Mesenchymal stem cell (in vitro differentiated cells and primary cell): ENCODE measurements at regions not wholly inside any gene's neighbourhood (a gene's known extent, or its start where the extent isn't known, plus 50 kb on each side); places are given as distances from the start of the nearest gene placed in this dataset.

Source experiments
- DNase-seq: peaks from one replicate; pipeline ENCODE4 v3.0.0-alpha.2; 2013
- H2AFZ ChIP-seq: one replicate; pipeline ENCODE4 v1.6.1; 2013; ENCODE audit warnings: low read depth, mild to moderate bottlenecking, control low read depth, inconsistent platforms, low read length, moderate library complexity
- H2AK5ac ChIP-seq: 2 replicates; pipeline ENCODE4 v1.6.1; 2013; ENCODE audit warnings: low read length, moderate library complexity, mild to moderate bottlenecking, inconsistent platforms; ENCODE audit not compliant: severe bottlenecking
- H2BK120ac ChIP-seq: one replicate; pipeline ENCODE4 v1.6.1; 2013; ENCODE audit warnings: low read depth, mild to moderate bottlenecking, inconsistent platforms, low read length, moderate library complexity
- H2BK12ac ChIP-seq, 2 experiments: one replicate each; pipeline ENCODE4 v1.6.1; 2013; ENCODE audit warnings: inconsistent platforms in 2 of 2, low read length in 2 of 2, mild to moderate bottlenecking in 2 of 2, moderate library complexity in 2 of 2, control low read depth in 1 of 2
- H2BK15ac ChIP-seq: one replicate; pipeline ENCODE4 v1.6.1; 2013; ENCODE audit warnings: mild to moderate bottlenecking, low read depth, inconsistent platforms; ENCODE audit not compliant: poor library complexity, severe bottlenecking
- H2BK5ac ChIP-seq: 2 replicates; pipeline ENCODE4 v1.6.1; 2013; ENCODE audit warnings: low read depth, mild to moderate bottlenecking, low read length, control low read depth, inconsistent platforms; ENCODE audit not compliant: poor library complexity, severe bottlenecking
- H3K14ac ChIP-seq, 2 experiments: one replicate each; pipeline ENCODE4 v1.6.1; 2013; ENCODE audit warnings: inconsistent platforms in 2 of 2, low read length in 2 of 2, control low read depth in 1 of 2, mild to moderate bottlenecking in 1 of 2, moderate library complexity in 1 of 2
- H3K18ac ChIP-seq, 2 experiments: one replicate each; pipeline ENCODE4 v1.6.1; 2013; ENCODE audit warnings: inconsistent platforms in 2 of 2, low read length in 2 of 2, control low read depth in 1 of 2, low read depth in 1 of 2, mild to moderate bottlenecking in 1 of 2
- H3K23ac ChIP-seq, 2 experiments: one replicate each; pipeline ENCODE4 v1.6.1; 2013; ENCODE audit warnings: inconsistent platforms in 2 of 2, low read length in 2 of 2, mild to moderate bottlenecking in 2 of 2, moderate library complexity in 2 of 2, control low read depth in 1 of 2
- H3K27ac ChIP-seq: 2 replicates; pipeline ENCODE4 v1.5.1; 2013; ENCODE audit warnings: mild to moderate bottlenecking, moderate library complexity, low read length, control low read depth, inconsistent platforms; ENCODE audit not compliant: poor library complexity, severe bottlenecking
- H3K27me3 ChIP-seq, 2 experiments: 2 replicates each; pipeline versions ENCODE4 v1.6.1 to v1.7.0; 2013; ENCODE audit warnings: low read length in 2 of 2, mild to moderate bottlenecking in 2 of 2, moderate library complexity in 2 of 2, control low read depth in 1 of 2, inconsistent platforms in 1 of 2; ENCODE audit not compliant: control insufficient read depth in 1 of 2, insufficient read depth in 1 of 2
- H3K36me3 ChIP-seq, 2 experiments: 2 replicates each; pipeline versions ENCODE4 v1.6.1 to v1.7.0; 2013; ENCODE audit warnings: low read length in 2 of 2, control low read depth in 1 of 2, inconsistent platforms in 1 of 2, low read depth in 1 of 2, mild to moderate bottlenecking in 1 of 2; ENCODE audit not compliant: insufficient read depth in 2 of 2, control insufficient read depth in 1 of 2
- H3K4ac ChIP-seq, 2 experiments: one replicate each; pipeline ENCODE4 v1.6.1; 2013; ENCODE audit warnings: inconsistent platforms in 2 of 2, low read length in 2 of 2, mild to moderate bottlenecking in 2 of 2, moderate library complexity in 2 of 2, control low read depth in 1 of 2, low read depth in 1 of 2
- H3K4me1 ChIP-seq: 2 replicates; pipeline ENCODE4 v1.6.1; 2013; ENCODE audit warnings: low read depth, low read length, control low read depth; ENCODE audit not compliant: control insufficient read depth, insufficient read depth
- H3K4me2 ChIP-seq: 2 replicates; pipeline ENCODE4 v1.6.1; 2013; ENCODE audit warnings: low read length, mild to moderate bottlenecking, inconsistent platforms; ENCODE audit not compliant: poor library complexity, severe bottlenecking
- H3K4me3 ChIP-seq, 2 experiments: 2 replicates each; pipeline versions ENCODE4 v1.5.1 to v1.7.0; 2013; ENCODE audit warnings: low read length in 2 of 2, mild to moderate bottlenecking in 2 of 2, control low read depth in 1 of 2, low read depth in 1 of 2; ENCODE audit not compliant: insufficient read depth in 1 of 2
- H3K79me1 ChIP-seq: replicated peaks from 2 replicates; pipeline ENCODE4 v1.6.1; 2013; ENCODE audit warnings: mild to moderate bottlenecking, control low read depth, low read length, inconsistent platforms; ENCODE audit not compliant: poor library complexity, severe bottlenecking
- H3K9ac ChIP-seq: 2 replicates; pipeline ENCODE4 v1.7.0; 2013; ENCODE audit warnings: mild to moderate bottlenecking, low read length, moderate library complexity
- H3K9me3 ChIP-seq: 2 replicates; pipeline ENCODE4 v1.7.0; 2013; ENCODE audit warnings: mild to moderate bottlenecking, low read length; ENCODE audit not compliant: control insufficient read depth
- H4K8ac ChIP-seq: one replicate; pipeline ENCODE4 v1.6.1; 2013; ENCODE audit warnings: inconsistent platforms, mild to moderate bottlenecking, low read length, moderate library complexity
- H4K91ac ChIP-seq: one replicate; pipeline ENCODE4 v1.6.1; 2013; ENCODE audit warnings: mild to moderate bottlenecking, low read length, inconsistent platforms
- WGBS: methylation state at CpG from one replicate; pipeline ENCODE4 v1.1.7; 2013; ENCODE audit warnings: mixed read lengths; 5-methylcytosine and 5-hydroxymethylcytosine counted together

- no peak overlapping the region for H2BK12ac ChIP-seq
- 27% methylated on average over 1 of the region's 1 CpG for WGBS
Observed at GRCh38 chr5:6321078-6321477, 57.3 kb downstream of the MED10 start.

DNA sequence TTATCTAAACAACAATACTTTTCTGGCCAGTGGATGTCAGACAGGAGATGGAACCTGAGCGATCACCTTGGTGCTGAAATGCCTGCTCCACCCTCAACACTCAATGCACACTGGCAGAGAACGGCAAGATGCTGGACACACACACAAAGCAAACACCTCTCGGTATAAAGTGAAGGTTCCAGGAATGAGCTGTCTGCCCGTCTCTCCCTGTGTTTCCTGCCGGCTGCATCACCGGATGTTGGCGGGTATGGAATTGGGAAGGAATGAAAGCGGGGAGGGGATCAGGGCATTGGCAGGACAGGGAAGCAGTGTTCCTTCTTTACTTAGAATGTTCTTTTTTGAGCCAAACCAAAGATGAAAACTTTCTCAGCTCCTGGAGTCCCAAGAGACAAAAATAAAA, 59.2 kb downstream of the MED10 start:
- H3K9ac ChIP-seq: no peak overlapping the region
- no peaks in the 10 kb centered on the region for H3K79me1 ChIP-seq
- no peak overlapping the region for H2BK120ac ChIP-seq
- no peaks in the 10 kb centered on the region for H3K36me3 ChIP-seq
- no peak overlapping the region for H3K4me3 ChIP-seq
- no peak overlapping the region for H4K8ac ChIP-seq
- DNase-seq: no peak
- H2BK5ac ChIP-seq: no peak overlapping the region
- H2BK12ac ChIP-seq: no peak overlapping the region
- H2AFZ ChIP-seq: no peak overlapping the region
- peaks cover 0 to 3% of the 10 kb centered on the region in 2 experiments for H3K27me3 ChIP-seq
- no peak overlapping the region for H4K91ac ChIP-seq
- no peak overlapping the region for H3K27ac ChIP-seq
- H3K14ac ChIP-seq: no peak overlapping the region
- no peaks in the 10 kb centered on the region for H3K4me1 ChIP-seq
- H2AK5ac ChIP-seq: no peak overlapping the region
- 92% methylated on average over 6 of the region's 8 CpGs for WGBS
- H3K18ac ChIP-seq: no peak overlapping the region
- H3K4me2 ChIP-seq: no peak overlapping the region
- no peaks in the 10 kb centered on the region for H3K9me3 ChIP-seq
- H2BK15ac ChIP-seq: no peak overlapping the region
- H3K23ac ChIP-seq: no peak overlapping the region
- H3K4ac ChIP-seq: no peak overlapping the region

More at GRCh38 chr5:6321078-6321477, 57.3 kb downstream of the MED10 start:
- H4K8ac ChIP-seq: no peak overlapping the region
- H3K23ac ChIP-seq: no peak overlapping the region
- no peak overlapping the region for H3K27ac ChIP-seq
- H3K4me2 ChIP-seq: no peak overlapping the region
- no peak overlapping the region for H3K4me3 ChIP-seq
- DNase-seq: no peak
- no peak overlapping the region for H4K91ac ChIP-seq
- H2AK5ac ChIP-seq: no peak overlapping the region
- no peak overlapping the region for H3K14ac ChIP-seq
- H2BK5ac ChIP-seq: no peak overlapping the region
- no peak overlapping the region for H2BK15ac ChIP-seq
- H3K36me3 ChIP-seq: no peaks in the 10 kb centered on the region
- no peak overlapping the region for H2AFZ ChIP-seq
- H2BK120ac ChIP-seq: no peak overlapping the region
- no peaks in the 10 kb centered on the region for H3K4me1 ChIP-seq
- H3K27me3 ChIP-seq: peaks cover 0 to 3% of the 10 kb centered on the region in 2 experiments
- H3K18ac ChIP-seq: no peak overlapping the region
- H3K9me3 ChIP-seq: no peaks in the 10 kb centered on the region
- H3K79me1 ChIP-seq: no peaks in the 10 kb centered on the region
- no peak overlapping the region for H3K4ac ChIP-seq
- no peak overlapping the region for H3K9ac ChIP-seq

DNA sequence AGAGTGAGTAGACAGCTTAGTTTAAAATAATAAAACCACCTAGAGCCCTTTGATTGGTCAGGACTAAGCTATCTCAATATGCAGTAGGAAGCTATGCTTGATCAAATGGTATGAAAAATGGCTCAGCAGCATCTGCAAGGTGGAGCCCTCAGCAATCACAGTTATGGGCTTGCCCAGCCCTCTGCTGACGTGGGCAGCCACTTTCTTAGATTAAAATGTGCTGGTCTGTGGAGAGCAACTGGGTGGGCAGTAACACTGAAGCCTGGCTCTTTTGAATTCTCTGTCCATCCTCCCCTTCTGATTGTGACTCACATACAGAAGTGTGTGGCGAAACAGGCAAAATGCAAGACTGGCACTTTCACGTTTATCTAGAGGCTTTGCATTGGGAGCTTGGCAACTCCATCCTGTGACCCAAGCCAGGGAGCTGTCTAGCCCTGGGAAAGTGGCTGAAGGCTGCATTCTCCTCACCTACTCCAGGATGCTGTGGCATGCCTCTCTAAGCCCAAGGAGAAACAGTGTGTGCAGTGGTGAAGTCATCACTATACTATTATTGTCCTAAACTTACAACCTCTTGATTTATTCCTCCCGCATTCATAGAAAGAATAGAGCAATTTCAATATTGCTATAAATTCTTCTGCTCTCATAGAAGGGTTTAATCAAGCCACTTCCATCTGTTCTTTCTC, 61.1 kb downstream of the MED10 start:
- WGBS: 50% methylated on average over 4 of the region's 4 CpGs
- DNase-seq: no peak
- Histone ChIP-seq H3K79me1 (no peaks in the 10 kb centered on the region), H3K9ac (no peak overlapping the region), H4K8ac (no peak overlapping the region), H2AK5ac (no peak overlapping the region), H2AFZ (no peak overlapping the region), H2BK120ac (no peak overlapping the region), H3K4me1 (no peaks in the 10 kb centered on the region), H3K4ac (no peak overlapping the region), H2BK15ac (no peak overlapping the region), H3K36me3 (no peaks in the 10 kb centered on the region), H3K23ac (no peak overlapping the region), H4K91ac (no peak overlapping the region), H2BK5ac (no peak overlapping the region), H3K4me2 (no peak overlapping the region), H3K14ac (no peak overlapping the region), H3K27me3 (peaks cover 0 to 3% of the 10 kb centered on the region in 2 experiments), H2BK12ac (no peak overlapping the region), H3K9me3 (no peaks in the 10 kb centered on the region), H3K27ac (no peak overlapping the region), H3K18ac (no peak overlapping the region), H3K4me3 (no peak overlapping the region)

DNA sequence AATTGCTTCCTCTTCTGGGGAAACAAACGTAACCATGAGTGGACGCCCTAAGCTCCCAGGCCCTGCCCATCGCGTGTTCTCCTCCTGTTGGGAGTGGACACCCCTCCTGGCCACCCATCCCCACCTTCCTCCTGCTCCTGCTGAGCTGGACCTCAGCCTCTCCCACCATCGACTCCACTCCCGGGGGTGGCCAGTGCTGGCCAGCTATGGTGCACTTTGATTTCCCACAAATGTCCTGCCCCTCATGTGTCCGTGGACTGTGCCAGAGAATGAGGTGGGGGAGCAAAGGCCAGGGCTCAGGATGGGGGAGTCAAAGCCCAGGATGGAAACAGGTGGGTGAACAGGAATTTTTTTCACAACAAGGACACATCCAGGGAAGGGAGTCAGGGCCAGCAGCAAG, 62.8 kb downstream of the MED10 start:
- no peak overlapping the region for H2AFZ ChIP-seq
- H2BK15ac ChIP-seq: no peak overlapping the region
- no peak overlapping the region for H2BK120ac ChIP-seq
- H3K18ac ChIP-seq: no peak overlapping the region
- H3K4ac ChIP-seq: no peak overlapping the region
- DNase-seq: no peak
- H4K8ac ChIP-seq: no peak overlapping the region
- no peak overlapping the region for H2AK5ac ChIP-seq
- H2BK5ac ChIP-seq: no peak overlapping the region
- no peaks in the 10 kb centered on the region for H3K36me3 ChIP-seq
- H3K14ac ChIP-seq: no peak overlapping the region
- H3K79me1 ChIP-seq: no peaks in the 10 kb centered on the region
- peaks cover 0 to 3% of the 10 kb centered on the region in 2 experiments for H3K27me3 ChIP-seq
- no peak overlapping the region for H3K27ac ChIP-seq
- no peak overlapping the region for H3K9ac ChIP-seq
- no peak overlapping the region for H4K91ac ChIP-seq
- no peak overlapping the region for H3K4me2 ChIP-seq
- H3K4me3 ChIP-seq: no peak overlapping the region
- WGBS: 70% methylated on average over 7 of the region's 7 CpGs
- H3K23ac ChIP-seq: no peak overlapping the region
- no peak overlapping the region for H2BK12ac ChIP-seq
- no peaks in the 10 kb centered on the region for H3K4me1 ChIP-seq
- H3K9me3 ChIP-seq: no peaks in the 10 kb centered on the region
